ENCODE measurements at regions not wholly inside any gene's neighbourhood (a gene's known extent, or its start where the extent isn't known, plus 50 kb on each side); places are given as distances from the start of the nearest gene placed in this dataset.

- no peaks in the 10 kb centered on the region for H3K4me1 Mint-ChIP-seq (ENCODE audit: low read depth, unreplicated experiment)
- CTCF ChIA-PET: interaction anchor here (0.6 kb wide), 1 partner anchor 76 kb away, joined by 3 read pairs; no protein-coding TSS in a partner anchor
- no TSS peak for BruUV-seq (replicated peaks)
- H3K27me3 Mint-ChIP-seq (ENCODE audit: unreplicated experiment): peaks cover 49% of the 10 kb centered on the region
- no peak overlapping the region for H3K27ac Mint-ChIP-seq (ENCODE audit: unreplicated experiment)
- H3K4me3 Mint-ChIP-seq (ENCODE audit: low read depth, unreplicated experiment): no peak overlapping the region
- TF ChIP-seq CTCF (IDR thresholded peaks at IDR 0.05; ENCODE audit: unreplicated experiment): no peak
- H3K36me3 Mint-ChIP-seq (ENCODE audit: insufficient read depth, unreplicated experiment): no peaks in the 10 kb centered on the region
- DNase-seq: no peak
- H3K9me3 Mint-ChIP-seq (ENCODE audit: low read depth, unreplicated experiment): no peaks in the 10 kb centered on the region
- intact Hi-C loops (cut with micrococcal nuclease; ENCODE audit: unreplicated experiment): loop anchor here (10.0 kb wide), 1 partner anchor 416 kb away; no protein-coding TSS in a partner anchor
Observed at GRCh38 chr5:32498484-32498883, 53.9 kb upstream of the ZFR start.

- no TSS peak for BruUV-seq (replicated peaks)
- Mint-ChIP-seq H3K9me3 (ENCODE audit: low read depth, unreplicated experiment) (no peaks in the 10 kb centered on the region), H3K27me3 (ENCODE audit: unreplicated experiment) (peaks cover 27% of the 10 kb centered on the region), H3K4me1 (ENCODE audit: low read depth, unreplicated experiment) (no peaks in the 10 kb centered on the region), H3K27ac (ENCODE audit: unreplicated experiment) (no peak overlapping the region), H3K4me3 (ENCODE audit: low read depth, unreplicated experiment) (no peak overlapping the region), H3K36me3 (ENCODE audit: insufficient read depth, unreplicated experiment) (no peaks in the 10 kb centered on the region)
- DNase-seq: no peak
- intact Hi-C loops (cut with micrococcal nuclease; ENCODE audit: unreplicated experiment): loop anchor here (10.0 kb wide), 1 partner anchor 419 kb away; no protein-coding TSS in a partner anchor
- no peak for TF ChIP-seq CTCF (IDR thresholded peaks at IDR 0.05; ENCODE audit: unreplicated experiment)
- CTCF ChIA-PET: no interaction called here
Observed at GRCh38 chr5:32496104-32496503, 51.6 kb upstream of the ZFR start.

- no peaks in the 10 kb centered on the region for H3K36me3 Mint-ChIP-seq (ENCODE audit: insufficient read depth, unreplicated experiment)
- no peaks in the 10 kb centered on the region for H3K4me1 Mint-ChIP-seq (ENCODE audit: low read depth, unreplicated experiment)
- BruUV-seq (replicated peaks): no TSS peak
- no peak overlapping the region for H3K27ac Mint-ChIP-seq (ENCODE audit: unreplicated experiment)
- H3K4me3 Mint-ChIP-seq (ENCODE audit: low read depth, unreplicated experiment): no peak overlapping the region
- TF ChIP-seq CTCF (IDR thresholded peaks at IDR 0.05; ENCODE audit: unreplicated experiment): no peak
- CTCF ChIA-PET: interaction anchor here (0.7 kb wide), 1 partner anchor 36 kb away, joined by 4 read pairs; no protein-coding TSS in a partner anchor
- intact Hi-C loops (cut with micrococcal nuclease; ENCODE audit: unreplicated experiment): loop anchor here (10.0 kb wide), 1 partner anchor 420 kb away; no protein-coding TSS in a partner anchor
- peaks cover 14% of the 10 kb centered on the region for H3K27me3 Mint-ChIP-seq (ENCODE audit: unreplicated experiment)
- DNase-seq: no peak
- H3K9me3 Mint-ChIP-seq (ENCODE audit: low read depth, unreplicated experiment): no peaks in the 10 kb centered on the region
Observed at GRCh38 chr5:32494827-32495226, 50.3 kb upstream of the ZFR start.
